Right lobe of liver (tissue), 4 donors: ENCODE measurements at regions not wholly inside any gene's neighbourhood (a gene's known extent, or its start where the extent isn't known, plus 50 kb on each side); places are given as distances from the start of the nearest gene placed in this dataset.

Experiments
- POLR2A ChIP-seq: fragments of 450-650 bp; IDR thresholded peaks from one replicate; pipeline ENCODE4 v1.6.1; 2017; ENCODE audit warnings: antibody characterized with exemption, mild to moderate bottlenecking
- TF ChIP-seq, protein P1 (sequence below), 4 donors: fragments of 200-600 bp in 3 of 4; fragments of 450-650 bp in 1 of 4; IDR thresholded peaks; one replicate each; pipeline versions ENCODE4 v1.5.1 to v1.8.0; 2016 to 2022; ENCODE audit warnings: antibody characterized with exemption in 4 of 4, mild to moderate bottlenecking in 2 of 4
- donor health status: DM: no; HTN: no; CAD: no.
- donor health status: DM: no; HTN: no; CAD: no.
- donor health status: DM: no; HTN: yes; CAD: no.

DNA sequence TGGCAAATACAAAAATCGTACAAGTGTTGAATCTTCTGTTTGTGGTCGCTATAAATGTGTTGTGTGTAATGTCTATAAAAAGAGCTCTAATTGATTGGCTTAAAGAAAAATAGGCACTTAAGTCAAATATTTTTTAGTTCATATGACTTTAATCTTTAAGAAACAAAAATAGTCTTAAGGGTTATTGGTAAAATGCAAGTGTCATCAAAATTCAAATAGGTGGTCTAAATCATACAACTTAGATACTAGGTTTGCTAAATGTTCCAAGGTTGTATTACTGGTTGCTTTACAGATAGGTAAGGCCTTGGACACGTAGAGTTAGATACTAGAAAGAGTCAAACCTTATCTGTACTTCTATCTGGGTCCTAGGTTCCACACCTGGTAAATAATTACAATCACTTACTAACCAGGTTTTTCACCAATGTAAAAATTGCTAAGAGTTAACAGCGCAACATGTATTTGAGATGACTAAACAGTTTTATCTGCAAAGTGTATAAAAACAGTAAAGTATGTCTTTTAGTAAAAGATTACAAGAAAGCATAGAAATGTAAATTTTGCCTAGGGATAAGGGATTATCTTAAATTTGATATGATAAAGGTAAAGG lies 91.1 kb upstream of the GNAZ start:
- no peak for TF ChIP-seq POLR2A
- TF ChIP-seq, protein P1, sequence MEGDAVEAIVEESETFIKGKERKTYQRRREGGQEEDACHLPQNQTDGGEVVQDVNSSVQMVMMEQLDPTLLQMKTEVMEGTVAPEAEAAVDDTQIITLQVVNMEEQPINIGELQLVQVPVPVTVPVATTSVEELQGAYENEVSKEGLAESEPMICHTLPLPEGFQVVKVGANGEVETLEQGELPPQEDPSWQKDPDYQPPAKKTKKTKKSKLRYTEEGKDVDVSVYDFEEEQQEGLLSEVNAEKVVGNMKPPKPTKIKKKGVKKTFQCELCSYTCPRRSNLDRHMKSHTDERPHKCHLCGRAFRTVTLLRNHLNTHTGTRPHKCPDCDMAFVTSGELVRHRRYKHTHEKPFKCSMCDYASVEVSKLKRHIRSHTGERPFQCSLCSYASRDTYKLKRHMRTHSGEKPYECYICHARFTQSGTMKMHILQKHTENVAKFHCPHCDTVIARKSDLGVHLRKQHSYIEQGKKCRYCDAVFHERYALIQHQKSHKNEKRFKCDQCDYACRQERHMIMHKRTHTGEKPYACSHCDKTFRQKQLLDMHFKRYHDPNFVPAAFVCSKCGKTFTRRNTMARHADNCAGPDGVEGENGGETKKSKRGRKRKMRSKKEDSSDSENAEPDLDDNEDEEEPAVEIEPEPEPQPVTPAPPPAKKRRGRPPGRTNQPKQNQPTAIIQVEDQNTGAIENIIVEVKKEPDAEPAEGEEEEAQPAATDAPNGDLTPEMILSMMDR (IDR thresholded peaks at IDR 0.05) = no peak
